ENCODE measurements at regions not wholly inside any gene's neighbourhood (a gene's known extent, or its start where the extent isn't known, plus 50 kb on each side); places are given as distances from the start of the nearest gene placed in this dataset.

DNA sequence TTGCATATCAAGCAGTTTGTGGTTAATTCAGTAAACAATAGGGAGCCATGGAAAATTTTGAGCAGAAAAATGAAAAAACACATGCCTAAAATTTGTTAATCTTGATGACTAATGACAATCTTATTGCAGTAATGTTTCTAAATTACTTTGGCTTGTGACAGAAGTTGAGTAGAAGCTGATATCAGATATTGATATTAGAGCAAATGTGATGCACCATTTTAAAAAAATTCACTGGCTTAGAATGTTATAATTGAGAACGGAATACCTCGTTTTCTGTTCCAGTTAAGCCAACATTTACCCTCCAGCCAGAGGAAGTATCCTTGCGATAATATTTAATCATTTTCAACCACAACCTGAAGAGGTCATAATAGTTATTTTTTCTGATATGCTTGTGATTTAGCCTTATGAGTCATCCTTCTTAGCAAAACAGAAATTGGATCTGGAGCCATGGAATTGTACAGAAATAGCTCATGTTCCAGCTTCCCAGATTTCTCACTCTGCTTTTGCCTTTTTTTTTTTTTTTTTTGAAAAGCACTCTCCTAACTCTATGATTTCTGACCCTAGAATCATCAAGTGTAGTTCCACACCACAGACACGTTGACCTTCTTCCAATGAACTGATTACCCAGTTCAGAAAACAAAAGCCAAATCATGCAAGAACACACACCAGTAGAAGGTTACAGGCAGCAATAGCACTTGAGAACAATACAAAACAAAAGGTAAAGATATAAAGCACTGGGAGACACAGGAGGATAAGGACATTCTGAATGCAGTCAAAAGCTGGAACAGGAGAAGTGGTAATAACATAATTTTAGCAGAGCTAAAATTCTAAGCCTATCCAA is 96.8 kb upstream of the PHYHIPL start:
- no peak for DNase-seq (ENCODE audit: low read depth in 2 of 3, low spot score in 2 of 3)

GRCh38 chr10:59082249-59082648 is 94.2 kb upstream of the PHYHIPL start:
- no peak for DNase-seq (ENCODE audit: low read depth in 2 of 3, low spot score in 2 of 3)

DNA sequence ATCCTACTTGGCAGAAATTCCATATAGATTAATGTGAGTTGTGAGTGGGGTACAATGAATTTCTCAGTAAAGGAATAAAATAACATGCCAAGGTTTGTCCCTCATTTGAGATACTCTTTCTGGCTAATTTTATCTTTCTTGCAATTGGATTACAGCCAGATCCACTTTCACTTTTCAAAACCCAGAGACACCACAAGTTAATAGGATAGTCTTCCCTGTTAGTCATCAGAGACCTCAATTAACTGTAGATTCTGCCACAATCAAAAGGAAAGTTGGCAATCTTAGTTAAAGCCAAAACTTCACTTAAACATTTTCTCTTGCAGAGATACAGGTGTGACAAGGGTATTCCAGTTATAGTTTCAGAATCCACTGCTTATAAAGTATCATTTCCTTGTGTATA is 91.4 kb upstream of the PHYHIPL start:
- DNase-seq (ENCODE audit: low read depth in 2 of 3, low spot score in 2 of 3), result no peak

DNA sequence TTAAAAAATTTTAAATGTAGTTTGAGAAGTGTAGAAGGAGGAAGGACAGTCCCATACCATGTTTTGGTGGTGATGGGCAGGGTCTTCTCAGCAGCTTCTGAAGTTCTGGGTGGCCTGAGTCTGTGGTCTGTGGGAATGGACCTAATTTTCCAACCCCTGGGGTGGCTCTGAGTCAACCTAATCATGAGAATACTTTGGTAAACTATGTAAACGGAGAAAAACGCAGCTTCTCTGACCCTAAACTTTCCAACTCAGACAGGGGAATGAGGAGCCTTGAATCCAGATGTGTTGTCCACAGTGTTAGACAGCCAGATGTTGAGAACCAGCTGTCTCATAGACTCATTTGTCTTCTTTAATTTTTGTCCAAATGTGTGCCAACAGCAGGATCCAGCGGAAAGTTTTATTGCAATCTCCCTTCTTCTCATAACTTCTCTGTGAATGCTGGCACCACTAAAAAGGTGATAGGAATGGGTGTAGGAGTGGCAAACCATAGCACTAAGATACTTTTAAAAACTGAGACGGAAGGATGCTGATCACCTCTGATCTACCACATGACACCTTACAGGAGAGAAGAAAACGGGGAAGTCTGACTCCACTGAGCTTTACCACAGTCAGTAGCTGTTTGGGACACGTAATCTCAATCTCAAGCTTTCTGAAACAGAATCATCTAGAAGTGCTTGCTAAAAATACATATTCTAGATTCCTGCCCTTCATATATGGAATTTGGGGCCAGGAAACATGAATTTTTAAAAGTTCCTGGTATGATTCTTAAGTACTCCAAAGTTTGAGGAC is 90.5 kb upstream of the PHYHIPL start:
- no peak for DNase-seq (ENCODE audit: low read depth in 2 of 3, low spot score in 2 of 3)

DNA sequence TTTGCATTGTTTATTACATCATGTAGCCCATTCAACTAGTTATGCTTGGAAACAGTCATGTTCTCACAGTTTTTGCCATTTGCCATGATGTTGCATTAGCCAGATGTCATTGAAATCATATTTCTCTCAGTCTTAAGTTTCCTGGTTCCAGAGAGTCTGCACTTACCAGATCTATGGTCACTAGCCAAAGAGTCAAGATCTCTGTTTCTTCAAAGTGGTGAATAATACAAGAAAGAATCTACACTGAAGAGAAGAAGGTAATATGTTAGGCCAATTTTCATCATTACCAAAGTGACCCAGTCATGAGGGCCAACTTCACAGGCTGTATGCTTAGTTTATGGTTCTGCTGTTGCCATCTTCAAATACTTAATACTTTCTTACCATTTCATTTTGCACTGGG is 89.0 kb upstream of the PHYHIPL start:
- DNase-seq (ENCODE audit: low read depth in 2 of 3, low spot score in 2 of 3), result no peak

GRCh38 chr10:59088912-59089573 is 87.4 kb upstream of the PHYHIPL start:
- no peak for DNase-seq (ENCODE audit: low read depth in 2 of 3, low spot score in 2 of 3)

GRCh38 chr10:59090817-59091622 is 85.4 kb upstream of the PHYHIPL start:
- no peak for DNase-seq (ENCODE audit: low read depth in 2 of 3, low spot score in 2 of 3)

- DNase-seq (ENCODE audit: low read depth in 2 of 3, low spot score in 2 of 3), result no peak
Measured at GRCh38 chr10:59093461-59093860, 83.0 kb upstream of the PHYHIPL start.

GRCh38 chr10:59096631-59097030 is 79.8 kb upstream of the PHYHIPL start:
- DNase-seq (ENCODE audit: low read depth in 2 of 3, low spot score in 2 of 3), result no peak

GRCh38 chr10:59098387-59098786 is 78.1 kb upstream of the PHYHIPL start:
- no peak for DNase-seq (ENCODE audit: low read depth in 2 of 3, low spot score in 2 of 3)

- DNase-seq (ENCODE audit: low read depth in 2 of 3, low spot score in 2 of 3), result no peak
Measured at GRCh38 chr10:59098831-59099452, 77.5 kb upstream of the PHYHIPL start.

GRCh38 chr10:59099481-59099880 is 77.0 kb upstream of the PHYHIPL start:
- DNase-seq (ENCODE audit: low read depth in 2 of 3, low spot score in 2 of 3), result no peak

DNA sequence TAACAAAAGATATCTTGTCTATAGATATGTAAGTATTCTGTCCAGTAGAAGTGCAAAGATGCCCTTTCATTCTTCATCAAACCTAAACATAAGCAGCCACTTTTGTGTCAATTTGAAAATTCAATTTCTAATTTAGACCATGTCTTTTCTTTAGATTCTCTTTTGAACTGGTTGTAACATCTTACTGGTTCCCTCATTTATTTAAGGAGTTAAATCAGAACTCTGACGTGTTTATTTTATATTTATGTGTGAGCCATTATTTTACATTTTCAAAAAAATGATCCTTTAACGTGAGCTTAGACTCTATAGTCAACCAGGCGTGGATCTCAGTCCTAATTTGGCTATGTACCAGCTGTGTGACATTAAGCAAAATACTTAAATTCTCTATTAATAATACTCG is 74.0 kb upstream of the PHYHIPL start:
- DNase-seq (ENCODE audit: low read depth in 2 of 3, low spot score in 2 of 3), result no peak

- no peak for DNase-seq (ENCODE audit: low read depth in 2 of 3, low spot score in 2 of 3)
Measured at GRCh38 chr10:59104186-59104585, 72.3 kb upstream of the PHYHIPL start.

GRCh38 chr10:59106441-59106840 is 70.0 kb upstream of the PHYHIPL start:
- no peak for DNase-seq (ENCODE audit: low read depth in 2 of 3, low spot score in 2 of 3)

DNA sequence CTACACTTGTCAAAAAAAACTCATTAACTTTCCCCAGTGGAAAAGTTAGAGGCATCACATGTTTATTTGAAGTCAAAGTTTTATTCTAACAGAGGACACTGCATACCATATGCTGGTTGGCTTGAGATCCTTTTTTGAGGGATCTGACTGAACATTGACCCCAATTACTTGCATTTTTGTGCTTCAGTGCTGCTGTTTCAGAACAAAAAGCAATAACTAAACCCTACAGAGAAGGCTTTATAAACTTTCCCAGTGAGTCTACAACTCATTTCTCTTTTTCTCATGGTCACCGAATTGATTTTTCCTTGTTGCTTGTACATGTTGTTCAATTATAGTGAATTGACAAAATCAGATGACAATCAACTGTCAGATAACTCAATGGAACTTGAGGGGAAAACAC is 69.3 kb upstream of the PHYHIPL start:
- no peak for DNase-seq (ENCODE audit: low read depth in 2 of 3, low spot score in 2 of 3)

GRCh38 chr10:59108296-59108870 is 68.1 kb upstream of the PHYHIPL start:
- no peak for DNase-seq (ENCODE audit: low read depth in 2 of 3, low spot score in 2 of 3)

DNA sequence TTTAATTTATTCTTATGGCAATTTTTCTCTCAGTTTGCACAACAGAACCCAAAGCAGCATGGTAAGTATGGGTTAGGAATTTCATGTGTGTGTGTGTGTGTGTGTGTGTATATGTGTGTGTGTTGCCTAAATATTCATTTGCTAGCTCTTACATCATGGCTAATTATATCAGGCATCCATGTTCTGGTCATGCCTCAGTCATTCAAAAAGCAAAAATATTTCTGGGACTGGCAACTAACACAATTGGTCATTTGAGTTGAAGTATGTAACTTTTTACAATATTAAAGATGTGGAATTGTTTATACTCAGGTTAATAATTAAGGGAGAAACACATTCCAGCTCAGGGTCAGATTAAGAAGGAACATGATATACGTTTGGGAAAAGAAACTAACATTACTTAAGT is 67.6 kb upstream of the PHYHIPL start:
- no peak for DNase-seq (ENCODE audit: low read depth in 2 of 3, low spot score in 2 of 3)

- no peak for DNase-seq (ENCODE audit: low read depth in 2 of 3, low spot score in 2 of 3)
Measured at GRCh38 chr10:59109826-59110225, 66.6 kb upstream of the PHYHIPL start.

GRCh38 chr10:59124187-59124586 is 52.3 kb upstream of the PHYHIPL start:
- DNase-seq (ENCODE audit: low read depth in 2 of 3, low spot score in 2 of 3), result no peak

All from hematopoietic multipotent progenitor cell (in vitro differentiated cells).